ENCODE measurements at regions not wholly inside any gene's neighbourhood (a gene's known extent, or its start where the extent isn't known, plus 50 kb on each side); places are given as distances from the start of the nearest gene placed in this dataset.

DNA sequence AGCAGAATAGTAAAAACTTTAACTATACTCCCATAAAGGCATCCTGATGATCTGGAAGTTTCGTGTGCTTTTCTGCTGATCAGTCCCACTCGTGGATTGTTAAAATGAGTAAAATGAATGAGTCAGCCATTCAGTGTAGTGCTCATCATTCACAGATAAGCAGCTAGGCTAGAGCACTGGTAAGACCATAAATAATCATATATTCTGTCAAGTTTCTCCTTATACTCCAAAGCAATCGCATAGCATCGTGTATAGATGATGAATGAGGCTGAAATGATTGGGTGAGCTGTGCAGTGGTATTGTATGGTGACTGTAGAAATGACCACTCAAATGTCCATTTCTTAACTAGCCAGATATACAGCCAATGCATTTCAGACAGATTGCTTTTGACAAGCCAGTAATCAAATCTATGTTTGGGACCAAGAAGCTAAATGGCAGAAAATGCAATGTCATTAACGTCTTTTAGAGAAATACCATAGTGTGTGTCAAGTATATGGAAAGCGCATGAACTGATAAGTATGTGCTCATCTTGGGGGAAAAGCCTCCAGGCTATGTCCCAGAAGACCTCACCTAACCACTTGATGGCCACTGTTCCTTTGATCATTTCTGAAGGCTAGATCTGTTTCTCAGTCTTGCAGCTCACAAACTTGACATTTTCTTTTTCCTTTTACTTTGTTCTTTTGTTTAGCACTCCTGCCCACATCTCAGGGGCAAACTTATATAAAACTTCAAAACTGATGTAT, 227.2 kb upstream of the FAM3C start:
- TF ChIP-seq, protein P1, sequence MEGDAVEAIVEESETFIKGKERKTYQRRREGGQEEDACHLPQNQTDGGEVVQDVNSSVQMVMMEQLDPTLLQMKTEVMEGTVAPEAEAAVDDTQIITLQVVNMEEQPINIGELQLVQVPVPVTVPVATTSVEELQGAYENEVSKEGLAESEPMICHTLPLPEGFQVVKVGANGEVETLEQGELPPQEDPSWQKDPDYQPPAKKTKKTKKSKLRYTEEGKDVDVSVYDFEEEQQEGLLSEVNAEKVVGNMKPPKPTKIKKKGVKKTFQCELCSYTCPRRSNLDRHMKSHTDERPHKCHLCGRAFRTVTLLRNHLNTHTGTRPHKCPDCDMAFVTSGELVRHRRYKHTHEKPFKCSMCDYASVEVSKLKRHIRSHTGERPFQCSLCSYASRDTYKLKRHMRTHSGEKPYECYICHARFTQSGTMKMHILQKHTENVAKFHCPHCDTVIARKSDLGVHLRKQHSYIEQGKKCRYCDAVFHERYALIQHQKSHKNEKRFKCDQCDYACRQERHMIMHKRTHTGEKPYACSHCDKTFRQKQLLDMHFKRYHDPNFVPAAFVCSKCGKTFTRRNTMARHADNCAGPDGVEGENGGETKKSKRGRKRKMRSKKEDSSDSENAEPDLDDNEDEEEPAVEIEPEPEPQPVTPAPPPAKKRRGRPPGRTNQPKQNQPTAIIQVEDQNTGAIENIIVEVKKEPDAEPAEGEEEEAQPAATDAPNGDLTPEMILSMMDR (IDR thresholded peaks at IDR 0.05; ENCODE audit: unreplicated experiment): no peak
- CTCF ChIA-PET: interaction anchor here (0.7 to 2.2 kb wide), 3 partner anchors 11 to 371 kb away, joined by 3 to 9 read pairs (median 3); no protein-coding TSS in a partner anchor
- POLR2A ChIA-PET: no interaction called here
- DNase-seq (ENCODE audit: unreplicated experiment): no peak
- H3K27ac Mint-ChIP-seq (ENCODE audit: low read depth, unreplicated experiment): no peak overlapping the region
- no peaks in the 10 kb centered on the region for H3K9me3 Mint-ChIP-seq (ENCODE audit: unreplicated experiment)
- no peaks in the 10 kb centered on the region for H3K4me1 Mint-ChIP-seq (ENCODE audit: insufficient read depth, unreplicated experiment)
- H3K36me3 Mint-ChIP-seq (ENCODE audit: insufficient read depth, unreplicated experiment): no peaks in the 10 kb centered on the region
- H3K27me3 Mint-ChIP-seq (ENCODE audit: insufficient read depth, unreplicated experiment): no peaks in the 10 kb centered on the region
- BruUV-seq (replicated peaks): no TSS peak
- intact Hi-C loops (cut with micrococcal nuclease): no loop called here
- no peak overlapping the region for H3K4me3 Mint-ChIP-seq (ENCODE audit: unreplicated experiment)

DNA sequence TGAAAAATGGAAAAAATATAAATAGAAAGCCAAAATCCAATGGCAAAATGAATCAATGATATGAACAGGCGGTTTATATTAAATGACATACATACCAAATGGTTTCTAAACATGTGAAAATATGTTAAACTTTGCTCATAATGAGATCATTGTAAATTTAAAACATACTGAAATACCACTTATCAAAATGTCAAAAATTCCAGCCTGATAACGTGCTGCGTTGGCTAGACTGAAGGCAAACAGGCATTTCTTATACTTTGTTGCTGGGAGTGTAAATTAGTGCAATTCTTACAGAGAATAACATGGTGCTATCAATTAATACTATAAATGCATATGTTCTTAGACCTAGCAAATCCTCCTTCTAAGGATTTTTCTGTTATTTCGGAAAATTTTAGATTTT, 225.8 kb upstream of the FAM3C start:
- peaks cover 7% of the 10 kb centered on the region for H3K9me3 Mint-ChIP-seq (ENCODE audit: unreplicated experiment)
- H3K27me3 Mint-ChIP-seq (ENCODE audit: insufficient read depth, unreplicated experiment): no peaks in the 10 kb centered on the region
- BruUV-seq (replicated peaks): no TSS peak
- H3K4me3 Mint-ChIP-seq (ENCODE audit: unreplicated experiment): no peak overlapping the region
- no peak for DNase-seq (ENCODE audit: unreplicated experiment)
- no peak overlapping the region for H3K27ac Mint-ChIP-seq (ENCODE audit: low read depth, unreplicated experiment)
- ChIA-PET POLR2A (no interaction called here), CTCF (interaction anchor here (0.6 kb wide), 1 partner anchor 300 kb away, joined by 6 read pairs; no protein-coding TSS in a partner anchor)
- H3K36me3 Mint-ChIP-seq (ENCODE audit: insufficient read depth, unreplicated experiment): no peaks in the 10 kb centered on the region
- intact Hi-C loops (cut with micrococcal nuclease): no loop called here
- TF ChIP-seq, protein P1 (IDR thresholded peaks at IDR 0.05; ENCODE audit: unreplicated experiment): no peak
- H3K4me1 Mint-ChIP-seq (ENCODE audit: insufficient read depth, unreplicated experiment): no peaks in the 10 kb centered on the region

DNA sequence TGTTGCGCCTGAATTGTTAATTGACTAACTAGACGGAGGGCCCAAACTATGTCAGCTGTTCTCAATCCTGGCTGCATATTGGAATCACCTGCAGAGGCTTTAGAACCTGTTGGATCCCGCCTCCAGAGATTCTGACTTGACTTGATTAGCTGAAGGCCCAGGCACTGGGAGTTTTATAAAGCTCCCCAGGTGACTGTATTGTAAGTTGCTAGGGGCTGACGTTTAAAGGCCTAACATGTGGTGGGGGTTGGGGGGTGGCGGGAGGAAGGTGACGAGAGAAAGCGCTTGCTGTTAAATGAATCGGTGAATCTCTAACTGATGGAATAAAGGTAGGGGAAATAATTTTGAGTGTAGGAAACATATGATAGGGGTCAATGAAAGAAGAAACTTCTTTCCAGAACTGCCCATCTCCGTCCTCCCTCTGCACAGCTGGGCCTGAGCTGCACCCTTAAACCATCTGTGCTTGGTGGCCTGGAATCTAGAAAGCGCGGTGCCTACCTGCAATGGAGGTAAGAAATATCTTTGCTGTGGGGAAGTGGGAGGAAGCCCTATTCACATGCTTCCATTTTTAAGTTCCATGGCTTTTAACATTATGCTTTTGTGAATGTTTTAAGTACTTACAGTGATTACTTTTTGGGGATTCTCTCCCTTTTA, 225.0 kb upstream of the FAM3C start:
- TF ChIP-seq, protein P1 (IDR thresholded peaks at IDR 0.05; ENCODE audit: unreplicated experiment): no peak
- BruUV-seq (replicated peaks): no TSS peak
- peaks cover 7% of the 10 kb centered on the region for H3K9me3 Mint-ChIP-seq (ENCODE audit: unreplicated experiment)
- no peak for DNase-seq (ENCODE audit: unreplicated experiment)
- no peaks in the 10 kb centered on the region for H3K4me1 Mint-ChIP-seq (ENCODE audit: insufficient read depth, unreplicated experiment)
- H3K36me3 Mint-ChIP-seq (ENCODE audit: insufficient read depth, unreplicated experiment): no peaks in the 10 kb centered on the region
- ChIA-PET POLR2A (no interaction called here), CTCF (interaction anchor here (1.5 kb wide), 1 partner anchor 16 kb away, joined by 6 read pairs; no protein-coding TSS in a partner anchor)
- no peak overlapping the region for H3K27ac Mint-ChIP-seq (ENCODE audit: low read depth, unreplicated experiment)
- no peak overlapping the region for H3K4me3 Mint-ChIP-seq (ENCODE audit: unreplicated experiment)
- intact Hi-C loops (cut with micrococcal nuclease): no loop called here
- H3K27me3 Mint-ChIP-seq (ENCODE audit: insufficient read depth, unreplicated experiment): no peaks in the 10 kb centered on the region

DNA sequence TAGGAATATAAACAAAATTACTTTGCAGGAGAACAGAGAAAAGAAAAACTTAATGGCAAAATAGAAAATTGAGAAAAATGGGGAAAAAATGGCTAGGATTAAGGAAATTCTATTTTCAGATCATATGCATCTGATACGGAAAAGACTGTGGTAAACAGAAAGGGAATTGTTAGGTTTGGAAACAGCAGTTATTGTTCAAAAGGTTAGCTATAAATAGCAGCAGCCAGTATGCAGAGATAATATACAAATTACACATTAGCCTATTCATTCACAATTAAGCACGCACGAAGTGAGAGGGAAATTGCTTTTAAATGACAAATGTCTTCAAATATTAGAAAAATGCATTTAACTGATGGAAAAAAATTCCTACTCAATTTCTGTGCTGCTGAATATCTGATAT, 224.1 kb upstream of the FAM3C start:
- peaks cover 7% of the 10 kb centered on the region for H3K9me3 Mint-ChIP-seq (ENCODE audit: unreplicated experiment)
- no peak overlapping the region for H3K4me3 Mint-ChIP-seq (ENCODE audit: unreplicated experiment)
- no peak overlapping the region for H3K27ac Mint-ChIP-seq (ENCODE audit: low read depth, unreplicated experiment)
- H3K27me3 Mint-ChIP-seq (ENCODE audit: insufficient read depth, unreplicated experiment): no peaks in the 10 kb centered on the region
- CTCF ChIA-PET: interaction anchor here (1.5 kb wide), 1 partner anchor 15 kb away, joined by 6 read pairs; no protein-coding TSS in a partner anchor
- no peaks in the 10 kb centered on the region for H3K4me1 Mint-ChIP-seq (ENCODE audit: insufficient read depth, unreplicated experiment)
- no peaks in the 10 kb centered on the region for H3K36me3 Mint-ChIP-seq (ENCODE audit: insufficient read depth, unreplicated experiment)
- no peak for DNase-seq (ENCODE audit: unreplicated experiment)
- POLR2A ChIA-PET: no interaction called here
- BruUV-seq (replicated peaks): no TSS peak
- TF ChIP-seq, protein P1 (IDR thresholded peaks at IDR 0.05; ENCODE audit: unreplicated experiment): no peak
- intact Hi-C loops (cut with micrococcal nuclease): no loop called here
